DMS153 treated with DMSO at 0.1 percent for 48 hours (cell line): ENCODE measurements at regions not wholly inside any gene's neighbourhood (a gene's known extent, or its start where the extent isn't known, plus 50 kb on each side); places are given as distances from the start of the nearest gene placed in this dataset.
"Not testable (repeated sequence)": the region's sequence is repeated elsewhere in the genome, so short reads cannot be mapped to it uniquely, and the experiment has no call there.

Experiments used
- DNase-seq: peaks from one replicate; lab custom pipeline; 2025; ENCODE audit not compliant: unreplicated experiment; lab: John Stamatoyannopoulos, UW

GRCh38 chr7:407721-408539 is 111.7 kb downstream of the PDGFA start:
- DNase-seq: no peak

DNA sequence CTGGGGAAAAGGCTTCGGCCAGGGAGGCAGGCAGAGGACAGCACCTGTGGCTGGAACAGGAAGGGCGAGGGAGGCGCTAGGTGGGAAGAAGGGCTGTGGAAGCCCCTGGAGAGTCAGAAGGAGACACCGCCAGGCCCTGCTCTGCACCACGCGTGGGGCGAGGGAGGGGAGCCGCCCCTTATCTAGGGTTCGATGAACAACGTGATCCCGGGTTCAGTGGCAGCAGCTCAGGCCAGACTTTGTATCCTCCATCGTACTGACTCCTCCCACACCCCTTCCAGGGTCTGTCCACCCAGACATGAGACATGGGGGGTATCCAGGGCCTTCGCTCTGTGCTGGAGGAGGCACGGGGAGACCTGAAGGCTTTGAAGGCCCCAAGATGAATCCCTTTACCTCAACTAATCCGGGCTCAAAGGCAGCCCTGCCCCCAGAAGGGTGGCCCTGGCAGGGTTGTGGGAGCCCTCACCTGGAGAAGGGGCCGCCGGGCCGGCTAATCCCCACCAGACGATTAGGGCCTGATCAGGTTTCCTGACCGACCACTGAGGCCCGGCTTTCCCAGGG is 110.8 kb downstream of the PDGFA start:
- DNase-seq: no peak

GRCh38 chr7:409339-410281 is 110.0 kb downstream of the PDGFA start:
- no peak for DNase-seq

- no peak for DNase-seq
These were observed 109.2 kb downstream of the PDGFA start for GRCh38 chr7:410395-410910.

GRCh38 chr7:411116-411515 is 108.5 kb downstream of the PDGFA start:
- DNase-seq: not testable (repeated sequence)

GRCh38 chr7:411677-412312 is 107.9 kb downstream of the PDGFA start:
- no peak for DNase-seq

GRCh38 chr7:412313-412710 is 107.3 kb downstream of the PDGFA start:
- no peak for DNase-seq

GRCh38 chr7:414681-415560 is 104.7 kb downstream of the PDGFA start:
- no peak for DNase-seq

GRCh38 chr7:415646-416525 is 103.8 kb downstream of the PDGFA start:
- no peak for DNase-seq

DNA sequence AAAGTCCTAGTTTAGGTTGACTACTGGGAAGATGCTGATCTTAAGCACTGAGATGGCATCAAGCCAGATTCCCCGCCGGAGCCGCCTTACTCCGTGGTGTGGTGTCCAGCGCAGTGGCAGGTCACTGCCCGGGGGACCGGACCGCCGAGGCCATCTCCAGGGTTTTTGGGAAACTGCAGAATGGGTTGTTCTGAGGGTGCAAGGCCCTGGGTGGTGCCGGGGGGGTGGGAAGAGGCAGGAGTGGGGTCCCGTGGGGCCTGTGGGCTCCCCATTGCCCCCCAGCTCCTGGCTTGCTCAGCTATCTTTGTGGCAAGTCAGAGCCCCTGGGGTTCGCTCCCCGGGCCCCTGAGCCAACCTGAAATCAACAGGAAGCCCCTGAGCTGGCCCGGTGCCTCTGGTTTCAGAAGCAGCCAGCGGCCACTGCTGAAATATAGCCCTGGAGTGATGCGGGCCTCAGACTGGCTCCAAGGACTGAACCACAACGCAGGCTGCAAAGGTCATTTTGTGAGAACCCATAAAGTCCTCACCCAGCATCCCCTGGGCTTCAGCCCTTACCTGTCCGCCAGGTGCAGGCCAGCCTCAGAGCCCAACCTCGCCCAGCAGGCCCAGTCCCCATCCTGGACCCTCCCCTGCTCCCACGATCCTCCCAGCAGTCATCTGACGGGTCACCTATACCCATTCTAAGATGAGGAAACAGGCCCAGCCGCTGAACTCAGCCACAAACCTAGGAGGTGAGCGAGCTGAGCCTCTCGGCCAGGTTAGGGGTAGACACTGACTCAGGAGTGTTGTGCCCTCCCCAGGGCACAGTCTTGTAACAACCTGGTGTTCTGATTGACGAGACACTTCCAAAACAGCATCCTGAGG is 102.7 kb downstream of the PDGFA start:
- no peak for DNase-seq

- no peak for DNase-seq
These were observed 102.1 kb downstream of the PDGFA start for GRCh38 chr7:417625-417889.

- no peak for DNase-seq
These were observed 101.6 kb downstream of the PDGFA start for GRCh38 chr7:417973-418601.

- no peak for DNase-seq
These were observed 100.9 kb downstream of the PDGFA start for GRCh38 chr7:418636-419280.

DNA sequence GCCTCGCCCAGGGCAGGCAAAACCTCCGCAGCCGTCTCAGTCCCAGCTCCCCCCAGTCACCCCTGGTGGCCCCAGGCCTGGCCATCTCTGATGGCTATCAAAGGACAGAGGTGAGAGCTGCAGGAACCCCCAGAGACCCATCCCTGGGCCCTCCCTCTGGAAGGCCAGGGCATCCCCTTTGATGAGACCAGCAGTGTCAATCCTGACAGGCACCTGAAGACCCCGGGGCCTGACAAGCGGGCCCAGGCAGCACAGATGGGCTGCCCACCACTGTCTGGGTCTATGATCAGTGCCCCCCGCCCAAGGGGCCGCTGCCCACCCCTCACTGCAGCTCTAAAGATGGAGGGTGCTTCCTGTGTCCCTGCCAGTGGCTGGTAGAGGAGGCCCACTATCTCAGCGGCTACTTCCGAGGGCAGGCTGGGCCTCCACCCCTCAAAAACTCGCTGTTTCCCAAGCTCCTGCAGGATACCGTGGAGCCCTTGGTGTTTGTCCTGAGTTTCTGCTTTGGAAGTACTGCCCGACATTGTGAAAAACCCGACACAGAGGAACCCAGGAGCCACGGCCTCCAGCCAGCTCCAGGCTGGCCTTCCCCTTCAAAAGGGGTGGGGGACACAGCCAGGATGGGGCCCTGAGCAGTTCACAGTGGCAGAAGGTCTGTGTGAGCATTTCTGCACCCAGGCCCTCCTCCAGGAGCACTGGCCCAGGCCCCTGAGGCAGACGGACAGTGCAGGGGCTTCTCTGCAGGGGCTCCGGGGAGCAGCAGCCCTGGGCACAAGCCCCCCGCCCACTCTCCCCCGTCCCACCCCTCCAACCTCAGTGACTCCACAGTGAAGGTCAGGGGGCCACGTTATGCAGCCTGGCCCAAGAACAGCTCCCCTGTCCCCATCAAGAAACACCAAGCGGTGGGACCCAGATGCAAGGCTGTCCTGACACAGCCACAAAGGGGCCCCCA is 99.2 kb downstream of the PDGFA start:
- DNase-seq: no peak

DNA sequence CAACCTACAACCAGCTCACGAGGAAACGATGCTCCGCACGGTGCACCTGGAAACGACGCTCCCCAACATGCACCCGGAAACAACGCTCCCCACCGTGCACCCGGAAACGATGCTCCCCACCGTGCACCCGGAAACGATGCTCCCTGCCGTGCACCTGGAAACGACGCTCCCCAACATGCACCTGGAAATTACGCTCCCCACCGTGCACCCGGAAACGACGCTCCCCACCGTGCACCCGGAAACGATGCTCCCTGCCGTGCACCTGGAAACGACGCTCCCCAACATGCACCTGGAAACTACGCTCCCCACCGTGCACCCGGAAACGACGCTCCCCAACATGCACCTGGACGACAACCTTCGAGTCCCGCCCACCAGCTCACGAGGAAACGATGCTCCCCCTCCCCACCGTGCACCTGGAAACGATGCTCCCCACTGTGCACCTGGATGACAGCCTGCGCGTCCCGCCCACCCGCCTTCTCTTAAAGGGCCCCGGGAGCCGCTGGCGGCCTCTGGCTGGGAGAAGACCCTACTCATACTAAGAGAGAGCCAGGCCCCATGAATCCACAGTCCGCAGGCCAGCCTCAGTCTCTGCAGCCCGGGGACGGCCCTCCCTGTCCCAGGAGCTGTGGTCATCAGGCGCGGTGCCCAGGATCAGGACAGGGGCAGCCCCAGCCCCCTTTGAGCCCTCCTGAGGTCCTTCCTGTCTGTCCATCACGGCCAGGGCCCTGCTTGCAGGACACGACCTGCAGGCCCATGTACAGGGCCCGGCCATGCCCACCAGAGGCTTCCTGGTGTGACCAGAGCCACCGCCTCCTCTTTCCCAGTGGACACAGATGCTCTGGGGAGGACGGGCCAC is 98.3 kb downstream of the PDGFA start:
- no peak for DNase-seq
